Cardiac muscle cell (in vitro differentiated cells and primary cell): ENCODE measurements at regions not wholly inside any gene's neighbourhood (a gene's known extent, or its start where the extent isn't known, plus 50 kb on each side); places are given as distances from the start of the nearest gene placed in this dataset.

Experiments used
- DNase-seq, 2 donors: peaks; one replicate each; pipeline versions ENCODE4 v3.0.0 to v3.0.0-alpha.2; 2010 to 2017; ENCODE audit warnings: low read depth in 1 of 2, low spot score in 1 of 2
- H3K27ac ChIP-seq: fragments of 200-600 bp; sonication (generic); 2 replicates; pipeline ENCODE4 v1.5.1; 2016
- H3K27me3 ChIP-seq: fragments of 200-600 bp; sonication (generic); 2 replicates; pipeline ENCODE4 v1.6.0; 2016; ENCODE audit warnings: control low read depth
- H3K36me3 ChIP-seq: fragments of 200-600 bp; sonication (generic); 2 replicates; pipeline ENCODE4 v1.5.1; 2016; ENCODE audit warnings: control low read depth
- H3K4me1 ChIP-seq: fragments of 200-600 bp; sonication (generic); 2 replicates; pipeline ENCODE4 v1.8.1; 2017; ENCODE audit warnings: low read depth, mild to moderate bottlenecking, mixed run types
- H3K4me3 ChIP-seq: fragments of 200-600 bp; sonication (generic); 2 replicates; pipeline ENCODE4 v1.5.1; 2016; ENCODE audit warnings: mild to moderate bottlenecking
- H3K9me3 ChIP-seq: fragments of 200-600 bp; sonication (generic); 2 replicates; pipeline ENCODE4 v1.5.1; 2017; ENCODE audit warnings: low read depth, mild to moderate bottlenecking, control low read depth
- TF ChIP-seq, protein P1 (sequence below): IDR thresholded peaks from 2 replicates; pipeline ENCODE4 v1.5.1; 2012; ENCODE audit warnings: low read depth, mild to moderate bottlenecking, low read length

DNA sequence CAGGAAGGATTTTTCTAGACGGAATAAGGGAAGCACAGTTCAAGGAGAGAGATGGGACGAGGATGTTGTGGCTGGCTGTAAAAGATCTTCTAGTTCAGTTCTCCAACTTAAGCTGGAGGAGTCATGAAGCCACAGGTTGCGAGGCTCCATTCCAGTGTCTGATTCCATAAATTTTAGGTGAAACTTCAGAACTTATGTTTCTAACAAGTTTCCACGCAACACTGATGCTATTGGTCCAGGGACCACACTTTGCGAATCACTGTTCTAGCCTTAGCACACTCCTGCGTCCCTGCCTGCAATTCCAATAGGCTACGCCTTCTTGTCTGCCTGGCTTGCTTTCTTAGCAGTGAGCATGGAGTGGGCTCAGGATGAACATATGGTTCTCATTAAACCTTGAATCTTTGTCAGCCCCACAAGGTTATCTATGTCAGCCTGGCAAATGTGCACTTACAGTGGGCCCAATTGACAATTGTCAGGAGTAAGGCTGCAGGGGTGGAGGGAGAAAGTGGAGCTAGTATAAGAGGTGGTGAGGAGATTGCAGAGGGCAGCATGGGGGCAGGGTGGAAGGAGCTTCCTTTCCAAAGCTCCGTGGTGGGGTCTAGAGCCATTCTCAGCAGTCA lies 438.1 kb upstream of the ST6GAL2 start:
- TF ChIP-seq, protein P1, sequence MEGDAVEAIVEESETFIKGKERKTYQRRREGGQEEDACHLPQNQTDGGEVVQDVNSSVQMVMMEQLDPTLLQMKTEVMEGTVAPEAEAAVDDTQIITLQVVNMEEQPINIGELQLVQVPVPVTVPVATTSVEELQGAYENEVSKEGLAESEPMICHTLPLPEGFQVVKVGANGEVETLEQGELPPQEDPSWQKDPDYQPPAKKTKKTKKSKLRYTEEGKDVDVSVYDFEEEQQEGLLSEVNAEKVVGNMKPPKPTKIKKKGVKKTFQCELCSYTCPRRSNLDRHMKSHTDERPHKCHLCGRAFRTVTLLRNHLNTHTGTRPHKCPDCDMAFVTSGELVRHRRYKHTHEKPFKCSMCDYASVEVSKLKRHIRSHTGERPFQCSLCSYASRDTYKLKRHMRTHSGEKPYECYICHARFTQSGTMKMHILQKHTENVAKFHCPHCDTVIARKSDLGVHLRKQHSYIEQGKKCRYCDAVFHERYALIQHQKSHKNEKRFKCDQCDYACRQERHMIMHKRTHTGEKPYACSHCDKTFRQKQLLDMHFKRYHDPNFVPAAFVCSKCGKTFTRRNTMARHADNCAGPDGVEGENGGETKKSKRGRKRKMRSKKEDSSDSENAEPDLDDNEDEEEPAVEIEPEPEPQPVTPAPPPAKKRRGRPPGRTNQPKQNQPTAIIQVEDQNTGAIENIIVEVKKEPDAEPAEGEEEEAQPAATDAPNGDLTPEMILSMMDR, result no peak
- Histone ChIP-seq H3K4me1 (peaks cover 12% of the 10 kb centered on the region), H3K36me3 (no peaks in the 10 kb centered on the region), H3K4me3 (no peak overlapping the region), H3K27ac (peak overlapping the region; percentile 17), H3K9me3 (no peaks in the 10 kb centered on the region), H3K27me3 (no peaks in the 10 kb centered on the region)
- no peak for DNase-seq

DNA sequence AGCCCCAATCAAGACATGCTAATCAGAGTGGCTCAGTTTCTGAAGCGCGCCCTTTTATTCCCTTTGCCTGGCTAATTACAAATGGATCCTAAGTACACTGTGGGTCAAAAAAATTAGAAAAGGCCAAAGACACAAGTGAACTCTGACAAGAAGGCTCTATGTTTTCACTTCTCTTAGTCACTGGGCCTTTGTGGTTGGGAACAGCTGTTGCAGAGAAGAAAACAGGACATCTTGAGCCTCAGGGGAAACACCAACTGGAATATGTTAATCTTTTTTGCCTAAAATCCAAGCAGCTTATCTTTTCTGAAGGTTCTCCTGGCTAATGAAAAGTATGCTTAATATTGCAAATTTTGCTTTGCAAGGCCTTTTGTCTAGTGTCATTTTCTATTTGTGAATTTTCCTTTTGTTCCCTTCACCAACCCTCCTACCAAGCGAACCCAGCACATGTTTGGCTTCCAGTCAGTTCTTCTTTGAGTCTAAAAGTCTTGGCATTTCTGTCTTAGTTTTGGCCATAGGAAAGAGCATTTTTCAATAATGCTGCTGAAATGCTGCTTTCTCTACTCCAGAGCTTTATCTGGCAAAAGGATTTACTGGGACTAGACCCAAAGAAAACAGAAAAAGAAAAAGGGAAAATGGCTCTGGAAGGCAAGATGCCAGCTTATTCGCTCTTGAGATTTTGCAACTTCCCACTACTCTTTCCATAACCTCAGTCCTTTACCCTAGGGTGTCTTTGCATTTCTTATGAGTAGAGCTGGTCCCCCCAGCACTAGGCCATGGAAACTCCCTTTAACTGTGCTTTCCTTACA lies 440.2 kb upstream of the ST6GAL2 start:
- DNase-seq, result peak in 1 of 2 donors; percentile 91
- no peaks in the 10 kb centered on the region for H3K36me3 ChIP-seq
- H3K27me3 ChIP-seq, result no peaks in the 10 kb centered on the region
- H3K27ac ChIP-seq, result no peak overlapping the region
- H3K4me3 ChIP-seq, result no peak overlapping the region
- TF ChIP-seq, protein P1, result no peak
- peaks cover 12% of the 10 kb centered on the region for H3K4me1 ChIP-seq
- H3K9me3 ChIP-seq, result no peaks in the 10 kb centered on the region

DNA sequence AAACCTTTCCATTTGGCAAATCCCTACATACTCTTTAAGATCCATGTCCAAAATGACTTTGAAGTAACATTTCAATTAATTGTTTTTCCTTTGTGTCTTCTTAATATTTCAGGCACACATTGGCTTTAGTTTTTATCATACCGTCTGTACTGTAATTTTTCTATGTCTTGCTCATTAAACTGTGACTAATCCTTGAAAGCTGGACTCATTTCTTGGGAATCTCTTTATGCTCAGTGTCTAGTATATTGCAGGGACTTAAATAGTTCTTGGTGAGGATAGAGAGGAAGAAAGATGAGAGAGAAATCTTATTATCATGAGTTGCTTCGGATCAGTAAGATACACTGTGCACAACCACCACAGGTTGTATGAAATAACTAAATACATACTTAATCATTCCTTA lies 448.3 kb upstream of the ST6GAL2 start:
- H3K4me3 ChIP-seq, result no peak overlapping the region
- DNase-seq, result peak in 1 of 2 donors; percentile 16
- H3K27me3 ChIP-seq, result no peaks in the 10 kb centered on the region
- H3K4me1 ChIP-seq, result no peaks in the 10 kb centered on the region
- TF ChIP-seq, protein P1, result no peak
- H3K36me3 ChIP-seq, result no peaks in the 10 kb centered on the region
- H3K27ac ChIP-seq, result no peak overlapping the region
- H3K9me3 ChIP-seq, result no peaks in the 10 kb centered on the region

DNA sequence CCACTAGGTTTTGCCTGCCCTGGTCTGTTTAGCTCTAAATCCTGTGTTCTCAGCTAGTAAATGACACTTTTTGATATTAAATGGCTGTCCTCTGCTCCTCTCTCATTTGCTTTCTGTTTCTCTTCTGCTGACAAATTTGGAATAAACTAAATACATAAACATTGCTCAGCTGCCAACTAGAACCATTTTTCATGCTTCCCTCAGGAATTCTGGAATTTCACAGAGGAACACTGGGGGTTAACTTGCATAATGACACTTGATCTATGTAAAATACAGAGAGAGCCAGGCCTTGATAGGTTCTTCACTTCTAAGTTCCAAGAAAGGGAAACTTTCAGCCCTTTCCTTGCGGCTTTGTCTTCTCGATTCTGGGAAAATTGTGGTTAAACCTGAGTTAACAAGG lies 450.6 kb upstream of the ST6GAL2 start:
- no peaks in the 10 kb centered on the region for H3K27me3 ChIP-seq
- H3K4me1 ChIP-seq, result no peaks in the 10 kb centered on the region
- no peak overlapping the region for H3K4me3 ChIP-seq
- TF ChIP-seq, protein P1, result no peak
- no peaks in the 10 kb centered on the region for H3K9me3 ChIP-seq
- peak in 1 of 2 donors; percentile 46 for DNase-seq
- H3K27ac ChIP-seq, result no peak overlapping the region
- H3K36me3 ChIP-seq, result no peaks in the 10 kb centered on the region

DNA sequence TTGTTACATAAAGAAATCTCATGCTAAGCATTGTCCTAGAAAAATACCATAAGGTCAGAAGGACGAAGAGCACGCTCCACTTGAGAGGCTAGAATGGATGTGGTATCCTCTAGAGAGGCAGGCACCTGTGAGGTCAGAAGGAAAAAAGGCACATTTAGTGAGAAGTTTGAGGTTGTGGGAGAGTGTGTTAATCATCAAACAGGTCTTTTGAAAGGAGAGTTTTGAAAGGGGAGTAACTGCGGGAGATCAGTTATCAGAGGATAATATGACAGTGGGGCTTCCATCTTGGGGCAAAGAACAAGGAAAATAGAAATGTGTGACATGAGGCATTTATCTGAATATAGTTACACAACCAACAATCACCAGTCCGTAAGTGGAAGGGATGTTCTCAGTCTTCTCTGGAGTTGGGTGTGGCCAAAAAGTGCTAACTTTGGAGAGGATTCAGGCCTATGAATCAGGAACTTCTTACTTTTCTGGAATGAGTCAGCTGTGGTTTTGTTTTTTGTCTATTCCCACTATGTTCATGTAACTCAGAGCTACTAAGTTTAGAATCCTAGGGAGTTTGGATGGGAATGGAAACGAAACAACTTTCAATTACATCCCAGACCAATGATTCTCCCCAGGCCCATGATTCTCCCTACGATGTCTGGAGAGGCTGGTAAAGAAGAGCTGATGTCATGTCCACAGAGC lies 451.4 kb upstream of the ST6GAL2 start:
- Histone ChIP-seq H3K9me3 (no peaks in the 10 kb centered on the region), H3K4me1 (no peaks in the 10 kb centered on the region), H3K36me3 (no peaks in the 10 kb centered on the region), H3K4me3 (no peak overlapping the region), H3K27ac (no peak overlapping the region), H3K27me3 (no peaks in the 10 kb centered on the region)
- DNase-seq, result peak in 1 of 2 donors; percentile 74
- TF ChIP-seq, protein P1, result no peak
